ENCODE measurements at regions not wholly inside any gene's neighbourhood (a gene's known extent, or its start where the extent isn't known, plus 50 kb on each side); places are given as distances from the start of the nearest gene placed in this dataset.

DNA sequence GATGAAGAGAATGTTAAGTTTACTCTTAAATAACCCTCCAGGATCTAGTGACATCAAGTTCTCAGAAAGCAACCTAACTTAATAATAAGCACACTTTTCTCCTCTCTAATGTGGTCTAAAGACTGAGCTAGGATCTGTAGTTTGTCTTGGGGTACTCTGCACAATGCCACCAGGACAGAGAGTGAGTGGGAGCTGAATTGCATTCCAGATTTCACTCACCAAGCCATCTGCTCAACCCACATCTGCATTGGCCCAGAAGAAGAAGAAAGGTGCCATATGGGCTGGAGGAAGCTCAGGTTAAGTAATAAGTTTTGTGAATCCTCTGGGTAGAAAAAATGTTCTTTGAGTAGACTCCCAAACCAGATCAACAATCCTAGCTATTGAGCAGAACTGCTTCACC, 384.6 kb downstream of the PPP3CA start:
- TF ChIP-seq, protein P1, sequence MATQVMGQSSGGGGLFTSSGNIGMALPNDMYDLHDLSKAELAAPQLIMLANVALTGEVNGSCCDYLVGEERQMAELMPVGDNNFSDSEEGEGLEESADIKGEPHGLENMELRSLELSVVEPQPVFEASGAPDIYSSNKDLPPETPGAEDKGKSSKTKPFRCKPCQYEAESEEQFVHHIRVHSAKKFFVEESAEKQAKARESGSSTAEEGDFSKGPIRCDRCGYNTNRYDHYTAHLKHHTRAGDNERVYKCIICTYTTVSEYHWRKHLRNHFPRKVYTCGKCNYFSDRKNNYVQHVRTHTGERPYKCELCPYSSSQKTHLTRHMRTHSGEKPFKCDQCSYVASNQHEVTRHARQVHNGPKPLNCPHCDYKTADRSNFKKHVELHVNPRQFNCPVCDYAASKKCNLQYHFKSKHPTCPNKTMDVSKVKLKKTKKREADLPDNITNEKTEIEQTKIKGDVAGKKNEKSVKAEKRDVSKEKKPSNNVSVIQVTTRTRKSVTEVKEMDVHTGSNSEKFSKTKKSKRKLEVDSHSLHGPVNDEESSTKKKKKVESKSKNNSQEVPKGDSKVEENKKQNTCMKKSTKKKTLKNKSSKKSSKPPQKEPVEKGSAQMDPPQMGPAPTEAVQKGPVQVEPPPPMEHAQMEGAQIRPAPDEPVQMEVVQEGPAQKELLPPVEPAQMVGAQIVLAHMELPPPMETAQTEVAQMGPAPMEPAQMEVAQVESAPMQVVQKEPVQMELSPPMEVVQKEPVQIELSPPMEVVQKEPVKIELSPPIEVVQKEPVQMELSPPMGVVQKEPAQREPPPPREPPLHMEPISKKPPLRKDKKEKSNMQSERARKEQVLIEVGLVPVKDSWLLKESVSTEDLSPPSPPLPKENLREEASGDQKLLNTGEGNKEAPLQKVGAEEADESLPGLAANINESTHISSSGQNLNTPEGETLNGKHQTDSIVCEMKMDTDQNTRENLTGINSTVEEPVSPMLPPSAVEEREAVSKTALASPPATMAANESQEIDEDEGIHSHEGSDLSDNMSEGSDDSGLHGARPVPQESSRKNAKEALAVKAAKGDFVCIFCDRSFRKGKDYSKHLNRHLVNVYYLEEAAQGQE (tag by site-specific recombination; IDR thresholded peaks at IDR 0.05), result no peak
- TF ChIP-seq ZNF121 (tag by site-specific recombination; IDR thresholded peaks at IDR 0.05) (no peak), ZBTB8A (tag by site-specific recombination; IDR thresholded peaks at IDR 0.05) (no peak), ZBTB20 (tag by site-specific recombination; IDR thresholded peaks at IDR 0.05) (no peak), ZNF140 (tag by site-specific recombination; IDR thresholded peaks at IDR 0.05) (no peak), ZNF660 (tag by site-specific recombination; IDR thresholded peaks at IDR 0.05) (no peak), ZNF530 (tag by site-specific recombination; IDR thresholded peaks at IDR 0.05; ENCODE audit: low read depth) (no peak), ZNF138 (tag by site-specific recombination; IDR thresholded peaks at IDR 0.05; ENCODE audit: borderline replicate concordance) (no peak), ZNF654 (tag by site-specific recombination; IDR thresholded peaks at IDR 0.05; ENCODE audit: low read depth) (no peak), SP2 (tag by site-specific recombination; IDR thresholded peaks at IDR 0.05) (no peak)
- TF ChIP-seq, protein P2, sequence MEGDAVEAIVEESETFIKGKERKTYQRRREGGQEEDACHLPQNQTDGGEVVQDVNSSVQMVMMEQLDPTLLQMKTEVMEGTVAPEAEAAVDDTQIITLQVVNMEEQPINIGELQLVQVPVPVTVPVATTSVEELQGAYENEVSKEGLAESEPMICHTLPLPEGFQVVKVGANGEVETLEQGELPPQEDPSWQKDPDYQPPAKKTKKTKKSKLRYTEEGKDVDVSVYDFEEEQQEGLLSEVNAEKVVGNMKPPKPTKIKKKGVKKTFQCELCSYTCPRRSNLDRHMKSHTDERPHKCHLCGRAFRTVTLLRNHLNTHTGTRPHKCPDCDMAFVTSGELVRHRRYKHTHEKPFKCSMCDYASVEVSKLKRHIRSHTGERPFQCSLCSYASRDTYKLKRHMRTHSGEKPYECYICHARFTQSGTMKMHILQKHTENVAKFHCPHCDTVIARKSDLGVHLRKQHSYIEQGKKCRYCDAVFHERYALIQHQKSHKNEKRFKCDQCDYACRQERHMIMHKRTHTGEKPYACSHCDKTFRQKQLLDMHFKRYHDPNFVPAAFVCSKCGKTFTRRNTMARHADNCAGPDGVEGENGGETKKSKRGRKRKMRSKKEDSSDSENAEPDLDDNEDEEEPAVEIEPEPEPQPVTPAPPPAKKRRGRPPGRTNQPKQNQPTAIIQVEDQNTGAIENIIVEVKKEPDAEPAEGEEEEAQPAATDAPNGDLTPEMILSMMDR (tag by site-specific recombination; IDR thresholded peaks at IDR 0.05), result no peak
- TF ChIP-seq, protein P3, sequence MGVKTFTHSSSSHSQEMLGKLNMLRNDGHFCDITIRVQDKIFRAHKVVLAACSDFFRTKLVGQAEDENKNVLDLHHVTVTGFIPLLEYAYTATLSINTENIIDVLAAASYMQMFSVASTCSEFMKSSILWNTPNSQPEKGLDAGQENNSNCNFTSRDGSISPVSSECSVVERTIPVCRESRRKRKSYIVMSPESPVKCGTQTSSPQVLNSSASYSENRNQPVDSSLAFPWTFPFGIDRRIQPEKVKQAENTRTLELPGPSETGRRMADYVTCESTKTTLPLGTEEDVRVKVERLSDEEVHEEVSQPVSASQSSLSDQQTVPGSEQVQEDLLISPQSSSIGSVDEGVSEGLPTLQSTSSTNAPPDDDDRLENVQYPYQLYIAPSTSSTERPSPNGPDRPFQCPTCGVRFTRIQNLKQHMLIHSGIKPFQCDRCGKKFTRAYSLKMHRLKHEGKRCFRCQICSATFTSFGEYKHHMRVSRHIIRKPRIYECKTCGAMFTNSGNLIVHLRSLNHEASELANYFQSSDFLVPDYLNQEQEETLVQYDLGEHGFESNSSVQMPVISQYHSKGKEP (tag by site-specific recombination; IDR thresholded peaks at IDR 0.05), result no peak

Measured in HEK293 (cell line).